ENCODE measurements at regions not wholly inside any gene's neighbourhood (a gene's known extent, or its start where the extent isn't known, plus 50 kb on each side); places are given as distances from the start of the nearest gene placed in this dataset.
"Not testable (repeated sequence)": the region's sequence is repeated elsewhere in the genome, so short reads cannot be mapped to it uniquely, and the experiment has no call there.

GRCh38 chr22:25458631-25459030, 105.8 kb upstream of the GRK3 start:
- not testable (repeated sequence) for TF ChIP-seq CTCF (IDR thresholded peaks at IDR 0.05; ENCODE audit: low read depth, low read length); POLR2A (IDR thresholded peaks at IDR 0.05; ENCODE audit: extremely low read depth, insufficient read length)
